Brain pericyte (primary cell): ENCODE measurements at regions not wholly inside any gene's neighbourhood (a gene's known extent, or its start where the extent isn't known, plus 50 kb on each side); places are given as distances from the start of the nearest gene placed in this dataset.
"Not testable (repeated sequence)": the region's sequence is repeated elsewhere in the genome, so short reads cannot be mapped to it uniquely, and the experiment has no call there.

Source experiments
- DNase-seq: peaks from one replicate; pipeline ENCODE4 v3.0.0-alpha.2; 2012; ENCODE audit warnings: low read depth, low spot score

- DNase-seq = no peak
Measured at GRCh38 chr22:48422900-48423480, 1404.7 kb downstream of the BRD1 start.

GRCh38 chr22:48418831-48419230 lies 1408.8 kb downstream of the BRD1 start:
- no peak for DNase-seq

DNA sequence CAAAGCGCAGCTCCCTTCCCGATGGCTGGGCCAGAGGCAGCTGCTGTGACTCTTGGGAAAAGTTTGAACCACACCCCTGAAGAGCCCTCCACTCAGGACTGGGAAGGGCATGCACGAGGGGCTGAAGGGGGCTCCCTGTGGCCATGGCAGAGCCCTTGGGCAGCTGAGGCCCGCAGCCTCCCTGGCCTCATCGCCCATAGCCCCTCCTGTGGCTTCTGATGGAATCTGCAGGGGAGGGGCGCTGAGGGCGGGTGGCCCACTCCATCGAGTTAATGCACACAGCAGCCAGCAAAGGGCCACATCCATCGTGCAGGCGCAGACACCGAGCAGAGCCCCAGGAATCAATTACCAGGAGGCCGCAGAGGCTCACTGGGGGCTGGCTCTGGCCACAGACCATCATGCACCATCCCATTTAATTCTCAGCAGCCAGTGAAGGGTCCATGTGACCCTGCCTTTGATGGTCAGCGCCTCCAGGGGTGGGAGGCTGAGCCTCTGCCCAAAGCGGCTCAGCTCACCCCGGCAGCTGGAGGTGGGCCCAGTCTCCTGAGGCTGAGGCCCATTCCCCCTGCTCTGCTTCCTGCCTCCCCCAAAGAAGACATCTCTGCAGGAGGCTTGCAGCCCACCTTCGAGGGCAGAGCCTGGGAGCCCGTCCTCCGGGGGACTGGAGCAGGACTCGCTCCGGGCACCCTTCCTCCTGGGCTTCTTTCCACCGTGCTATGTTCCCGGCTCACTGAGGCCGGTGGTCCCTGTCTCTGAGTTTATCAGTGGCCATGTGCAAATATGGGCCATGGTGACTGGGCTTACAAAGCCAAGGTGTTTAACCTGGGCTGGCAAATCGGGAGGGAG lies 1410.2 kb downstream of the BRD1 start:
- no peak for DNase-seq

DNA sequence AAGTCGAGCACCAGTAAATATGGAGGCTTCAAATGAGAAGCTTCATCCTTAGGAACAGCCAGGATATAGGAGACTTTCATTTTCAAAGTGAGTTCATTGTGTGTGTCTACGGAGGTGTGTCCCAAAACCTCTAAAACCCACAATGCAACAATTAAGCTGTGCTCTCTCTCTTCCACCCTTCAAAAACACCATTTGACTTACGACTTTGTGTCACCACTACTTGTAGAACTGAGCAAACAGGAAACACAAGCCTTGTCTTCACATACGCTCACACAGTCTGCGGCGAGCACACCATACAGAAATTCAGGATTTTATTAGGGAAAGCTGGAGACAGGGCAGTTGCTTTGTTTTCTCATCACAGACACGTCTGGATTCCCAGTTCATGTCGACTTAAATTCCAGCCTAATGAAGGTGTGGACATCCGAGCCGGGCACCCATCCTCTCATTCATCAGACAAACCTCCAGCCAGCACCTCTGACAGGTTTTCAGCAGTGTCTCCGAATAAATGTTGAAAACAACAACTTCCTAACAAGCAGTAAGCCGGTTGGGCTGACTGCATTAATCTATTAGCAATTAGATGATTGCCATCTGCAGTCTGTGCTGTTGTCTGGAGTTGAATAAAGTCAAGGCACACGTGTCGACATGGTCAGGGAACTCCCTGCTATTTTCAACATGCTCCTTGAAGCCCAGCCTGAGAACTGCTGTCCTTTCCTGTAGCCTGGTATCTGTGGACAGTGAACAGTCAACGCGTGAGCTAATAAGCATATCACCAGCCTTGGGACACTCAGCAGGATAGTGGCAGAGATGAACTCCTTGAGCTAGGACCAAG lies 1411.1 kb downstream of the BRD1 start:
- no peak for DNase-seq

GRCh38 chr22:48415520-48415919 lies 1412.2 kb downstream of the BRD1 start:
- no peak for DNase-seq

DNA sequence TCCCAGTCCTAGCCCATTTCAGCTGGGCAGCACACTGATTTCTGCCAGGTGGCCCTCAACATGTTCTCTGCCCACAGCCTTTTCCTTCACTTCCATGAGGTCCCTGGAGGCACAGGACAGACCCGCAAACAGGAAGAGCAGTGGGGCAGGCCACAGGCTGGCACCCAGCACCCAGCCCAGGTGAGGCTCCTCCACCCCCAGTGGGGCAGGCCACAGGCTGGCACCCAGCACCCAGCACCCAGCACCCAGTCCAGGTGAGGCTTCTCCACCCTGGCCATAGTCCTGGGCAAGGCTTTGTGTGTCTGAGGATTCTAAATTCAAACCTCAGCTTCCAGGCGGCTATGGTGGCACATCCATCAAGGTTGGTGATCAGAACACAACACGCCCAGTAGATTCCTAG lies 1413.0 kb downstream of the BRD1 start:
- DNase-seq = no peak

DNA sequence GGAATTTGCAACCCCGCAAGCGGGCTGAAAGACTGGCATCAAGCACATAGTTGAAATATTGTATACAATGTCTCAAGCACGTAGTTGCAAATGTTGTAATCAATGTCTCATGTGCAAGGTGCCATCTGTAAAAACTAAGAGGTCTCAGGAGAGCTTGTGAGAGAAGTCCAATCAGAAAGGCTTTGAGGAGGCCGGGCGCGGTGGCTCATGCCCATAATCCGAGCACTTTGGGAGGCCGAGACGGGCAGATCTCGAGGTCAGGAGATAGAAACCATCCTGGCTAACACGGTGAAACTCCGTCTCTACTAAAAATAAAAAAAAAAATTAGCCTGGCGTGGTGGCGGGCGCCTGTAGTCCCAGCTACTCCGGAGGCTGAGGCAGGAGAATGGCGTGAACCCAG lies 1414.7 kb downstream of the BRD1 start:
- not testable (repeated sequence) for DNase-seq

DNA sequence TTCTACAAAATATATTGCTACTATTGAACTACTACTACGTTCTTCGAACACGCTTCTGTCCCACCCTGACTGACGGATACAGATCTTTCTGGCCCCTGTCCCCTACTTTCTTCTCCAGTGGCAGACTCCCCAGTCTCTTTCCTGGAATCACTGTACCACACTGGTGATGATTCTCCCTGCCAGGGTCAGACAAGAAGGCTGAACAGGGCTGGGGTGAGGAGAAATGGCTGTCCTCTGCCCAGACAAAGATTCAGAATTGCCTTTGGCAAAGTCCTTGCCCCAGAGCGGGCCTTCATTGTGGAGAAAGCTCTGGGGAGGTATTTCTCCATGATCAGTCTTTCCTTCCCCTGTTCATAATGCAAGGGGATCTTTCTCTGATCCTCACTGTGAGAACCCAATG lies 1417.1 kb downstream of the BRD1 start:
- no peak for DNase-seq

- DNase-seq = no peak
Measured at GRCh38 chr22:48407256-48407955, 1420.3 kb downstream of the BRD1 start.

GRCh38 chr22:48406161-48406560 lies 1421.5 kb downstream of the BRD1 start:
- DNase-seq = no peak

DNA sequence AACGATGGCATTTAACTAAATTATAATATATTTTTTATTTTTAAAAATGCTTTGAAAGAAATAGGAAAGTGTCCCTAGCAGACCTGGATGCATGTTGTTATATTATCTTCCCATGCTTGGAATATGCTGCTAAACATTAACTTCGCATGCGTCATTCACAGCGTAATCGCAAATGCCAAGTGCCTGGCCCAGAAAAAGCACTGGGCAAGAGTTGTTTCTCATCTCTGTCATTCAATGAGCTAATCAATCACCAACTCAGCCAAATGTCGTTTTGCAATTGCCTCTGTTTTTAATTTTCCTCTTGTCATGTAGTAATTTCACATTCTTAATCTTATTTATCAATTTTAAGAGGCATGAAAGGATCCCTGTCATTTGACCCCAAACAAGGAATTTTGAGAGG lies 1421.9 kb downstream of the BRD1 start:
- DNase-seq = no peak

DNA sequence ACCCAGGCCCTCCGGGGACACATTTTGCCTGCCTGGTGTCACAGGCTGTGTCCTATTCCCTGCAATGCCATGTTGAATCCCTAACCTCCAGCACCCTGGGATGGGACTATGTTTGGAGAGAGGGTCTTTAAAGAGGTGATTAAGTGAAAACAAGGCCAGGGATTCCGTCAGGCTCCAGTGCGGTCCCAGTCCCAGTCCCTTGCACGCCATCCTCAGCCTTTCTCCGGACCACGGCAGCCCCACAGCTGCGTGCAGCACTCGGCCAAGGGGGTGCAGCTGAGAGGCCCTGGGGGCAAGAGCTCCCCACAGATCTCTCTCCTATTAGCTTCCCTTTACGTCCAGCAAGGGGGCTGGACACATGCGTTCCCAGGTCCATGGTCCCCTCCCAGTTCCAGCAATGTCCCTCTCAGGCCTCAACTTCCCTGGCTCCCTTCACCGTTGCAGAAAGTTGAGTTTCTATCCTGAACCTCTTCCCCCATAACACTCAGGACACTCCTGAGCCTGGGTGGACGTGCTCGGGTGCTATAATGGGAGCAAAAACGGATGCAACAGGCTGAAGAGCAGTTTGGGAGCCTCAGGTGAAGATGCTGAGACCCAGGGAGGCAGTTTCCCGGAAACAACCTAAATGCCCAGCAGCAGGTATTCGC lies 1422.7 kb downstream of the BRD1 start:
- no peak for DNase-seq

DNA sequence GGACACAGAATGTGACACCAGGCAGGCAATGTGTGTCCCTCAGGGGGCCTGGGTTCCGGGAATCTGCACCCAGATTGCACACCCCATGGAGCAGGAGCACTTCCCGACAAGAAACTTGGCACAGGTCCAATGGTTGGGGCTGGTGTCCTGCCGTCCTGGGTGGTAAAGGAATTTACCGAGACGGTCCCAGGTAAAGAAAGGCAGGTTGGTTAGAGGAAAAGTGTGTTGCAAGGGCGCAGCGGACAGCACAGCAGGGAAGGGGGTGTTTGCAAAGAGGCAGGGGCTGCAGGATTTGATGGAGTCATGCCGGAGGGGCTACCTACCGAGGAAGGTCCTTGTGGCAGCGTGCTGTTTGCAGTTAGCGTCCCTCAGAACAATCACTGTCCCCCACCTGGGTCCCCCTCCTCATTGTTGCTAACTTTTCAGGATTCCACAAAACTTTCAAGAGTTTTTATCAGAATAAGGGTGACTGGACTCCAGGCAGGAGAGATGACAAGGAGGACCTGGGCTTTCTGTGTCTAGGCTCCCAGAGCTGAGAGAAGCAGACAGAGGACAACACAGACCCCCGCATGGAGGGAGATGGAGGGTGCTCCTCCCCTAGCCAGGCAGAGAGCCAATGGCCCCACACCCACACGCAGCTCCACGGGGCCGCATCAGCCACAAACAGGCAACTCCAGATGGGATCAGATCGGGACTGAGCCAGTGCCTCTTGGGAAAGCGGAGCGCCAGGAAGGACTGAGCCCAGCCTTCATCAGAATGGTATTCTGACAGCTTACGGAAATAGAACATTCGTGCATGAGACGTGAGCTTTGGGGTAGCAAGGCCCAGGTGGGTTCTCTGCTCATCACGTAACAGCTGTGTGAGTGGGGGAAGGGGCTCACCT lies 1423.9 kb downstream of the BRD1 start:
- no peak for DNase-seq

DNA sequence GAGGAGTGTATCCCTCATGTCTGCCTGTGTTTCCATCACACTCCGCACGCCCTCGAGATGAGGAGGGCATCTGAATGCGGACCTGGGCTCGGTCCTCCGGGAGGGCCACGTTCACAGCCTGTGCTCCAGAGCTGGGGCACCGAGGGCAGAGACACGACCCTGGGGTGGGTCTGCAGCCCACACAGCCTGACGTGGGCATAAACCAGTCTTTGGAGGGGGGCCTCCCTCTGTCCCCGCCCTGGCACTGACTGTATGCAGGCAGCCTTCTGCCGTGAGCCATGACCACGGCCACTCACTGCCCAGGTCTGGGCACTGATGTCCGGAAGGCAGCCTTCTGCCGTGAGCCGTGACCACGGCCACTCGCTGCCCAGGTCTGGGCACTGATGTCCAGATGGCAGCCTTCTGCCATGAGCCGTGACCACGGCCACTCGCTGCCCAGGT lies 1425.1 kb downstream of the BRD1 start:
- DNase-seq = no peak

- DNase-seq = not testable (repeated sequence)
Measured at GRCh38 chr22:48401523-48401922, 1426.2 kb downstream of the BRD1 start.

DNA sequence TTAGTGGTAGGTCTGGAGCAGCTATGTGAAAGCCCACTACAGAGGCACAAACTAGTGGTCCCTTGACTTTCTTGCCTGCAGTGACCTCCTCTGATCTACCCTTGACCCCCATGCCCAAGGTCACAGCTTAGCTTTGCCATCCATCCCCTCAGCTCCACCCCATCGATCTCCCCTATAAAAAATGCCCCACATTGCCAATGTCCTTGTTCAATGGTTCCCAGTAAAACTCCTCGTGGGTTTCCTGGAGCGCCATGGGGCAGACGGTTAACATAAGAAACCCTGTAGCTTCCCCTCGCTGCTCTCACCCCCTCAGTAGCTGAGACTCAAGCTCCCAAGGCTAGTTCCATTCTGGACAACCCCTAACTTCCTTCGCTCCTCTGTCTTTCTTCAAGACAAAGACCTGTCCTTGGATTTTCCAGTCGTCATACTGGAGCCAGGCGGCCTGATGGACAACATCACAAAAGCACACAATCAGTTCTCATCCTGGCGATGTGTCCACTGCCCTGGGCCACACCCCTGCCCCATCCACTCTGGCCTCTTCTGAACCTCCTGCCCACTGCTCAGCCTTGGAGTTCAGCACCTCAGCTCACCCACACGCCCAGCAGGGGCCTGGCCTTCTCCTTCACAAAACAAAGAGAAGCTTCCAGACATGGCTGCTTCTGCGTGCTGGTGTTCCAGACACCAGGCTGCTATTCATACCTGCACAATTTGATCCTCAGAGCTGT lies 1429.3 kb downstream of the BRD1 start:
- DNase-seq = no peak

DNA sequence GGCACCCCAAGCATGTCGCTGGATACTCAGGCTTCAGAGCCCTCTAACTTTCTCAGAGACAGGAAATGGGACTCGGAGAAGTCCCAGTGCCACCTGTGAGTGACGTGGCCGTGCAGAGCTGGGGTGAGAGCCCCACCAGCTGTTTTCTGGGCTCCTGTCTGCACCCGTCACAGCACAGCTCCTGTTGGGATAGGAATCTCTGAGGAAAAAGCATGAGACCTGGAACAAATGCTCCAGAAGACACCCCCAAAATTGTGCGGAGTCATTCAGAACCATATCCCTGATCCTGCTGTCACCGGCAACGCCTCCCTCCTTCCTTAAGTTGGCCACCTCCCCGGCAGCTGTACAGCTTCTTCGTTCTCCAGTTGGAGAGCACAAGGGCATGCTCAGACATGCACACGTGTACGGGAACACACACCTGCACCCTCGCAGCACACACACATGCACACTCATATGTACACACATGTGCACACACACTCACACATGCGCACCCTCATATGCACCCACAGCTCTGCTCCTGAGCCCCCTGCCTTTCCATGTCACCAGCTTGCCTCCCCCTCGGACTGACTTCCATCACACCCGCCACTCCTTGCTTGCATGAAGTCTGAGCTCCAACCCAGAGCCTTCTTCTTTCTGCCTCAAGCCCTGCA lies 1430.0 kb downstream of the BRD1 start:
- DNase-seq = no peak

DNA sequence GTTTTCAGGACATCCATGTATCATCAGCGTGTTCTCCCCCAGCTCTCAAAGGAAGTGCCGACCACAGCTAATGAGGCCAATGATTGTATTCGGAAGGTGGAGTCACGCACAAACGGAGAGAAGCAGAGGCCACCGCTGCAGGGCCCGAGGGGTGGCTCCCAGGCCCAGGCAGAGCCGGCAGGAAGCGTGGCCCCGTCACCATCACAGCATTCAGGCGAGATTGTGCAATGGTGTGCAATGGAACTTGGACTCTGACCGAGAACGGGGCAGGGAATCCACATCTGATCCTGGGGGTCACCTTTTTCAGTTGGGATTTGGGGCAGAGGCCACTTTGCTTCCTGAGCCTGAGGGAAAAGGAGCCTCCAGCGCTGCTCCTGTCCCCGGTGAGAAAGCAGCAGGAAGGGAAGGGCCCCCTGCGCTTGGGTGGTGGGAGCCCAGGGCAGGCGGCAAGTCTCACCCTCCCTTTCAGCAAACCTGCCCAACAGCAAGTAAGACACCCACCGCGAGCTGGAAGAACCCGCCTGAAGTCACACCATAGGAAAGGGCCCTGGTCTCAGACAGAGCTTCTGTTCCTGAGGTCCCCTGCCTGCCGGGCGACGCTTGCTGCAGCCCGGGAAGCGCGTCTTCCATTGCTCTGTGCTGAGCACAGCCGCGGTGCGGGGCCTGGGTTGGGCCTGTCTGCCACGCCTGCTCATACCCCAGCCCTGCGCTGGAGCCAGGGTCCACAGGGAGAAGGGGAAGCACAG lies 1430.7 kb downstream of the BRD1 start:
- no peak for DNase-seq
